ENCODE measurements at regions not wholly inside any gene's neighbourhood (a gene's known extent, or its start where the extent isn't known, plus 50 kb on each side); places are given as distances from the start of the nearest gene placed in this dataset.

DNA sequence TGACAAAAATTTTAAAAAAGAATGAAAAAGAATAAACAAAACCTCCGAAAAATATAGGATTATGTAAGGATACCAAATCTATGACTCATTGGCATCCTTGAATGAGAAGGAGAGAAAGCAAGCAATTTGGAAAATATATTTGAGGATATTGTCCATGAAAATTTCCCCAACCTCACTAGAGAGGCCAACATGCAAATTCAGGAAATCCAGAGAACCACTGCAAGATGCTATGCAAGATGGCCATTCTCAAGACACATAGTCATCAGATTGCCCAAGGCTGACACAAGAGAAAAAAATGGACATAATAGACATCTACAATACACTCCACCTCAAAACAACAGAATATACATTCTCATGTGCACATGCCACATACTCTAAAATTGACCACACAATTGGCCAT is 135.9 kb upstream of the SPANXB1 start:
- Histone ChIP-seq H4K8ac (ENCODE audit: extremely low read depth, insufficient read depth, low read length) (no peak overlapping the region), H3K4ac (replicated peaks; ENCODE audit: insufficient read length, low read depth, low read length) (no peak overlapping the region), H2AFZ (ENCODE audit: low read length) (no peak overlapping the region), H2BK15ac (ENCODE audit: low read length) (no peak overlapping the region), H3K27me3 (replicated peaks in 1 of 4; ENCODE audit: control insufficient read depth in 3 of 4, extremely low read depth in 1 of 4, insufficient read depth in 3 of 4, low read length in 3 of 4) (no peaks in the 10 kb centered on the region), H4K5ac (ENCODE audit: insufficient read length, low read depth, low read length) (no peak overlapping the region), H2BK5ac (ENCODE audit: low read depth, low read length) (no peak overlapping the region), H2AK5ac (ENCODE audit: low read depth, low read length) (no peak overlapping the region), H3K56ac (replicated peaks; ENCODE audit: insufficient read length, low read depth, low read length) (no peak overlapping the region), H4K91ac (replicated peaks; ENCODE audit: insufficient read length, low read length) (no peak overlapping the region), H3K23me2 (ENCODE audit: low read depth, low read length) (no peaks in the 10 kb centered on the region), H3K14ac (ENCODE audit: insufficient read length) (no peak overlapping the region), H2BK120ac (replicated peaks; ENCODE audit: low read depth, low read length) (no peak overlapping the region), H3K4me3 (ENCODE audit: extremely low read depth in 1 of 4, insufficient read depth in 2 of 4, low read depth in 3 of 4, low read length in 4 of 4) (no peak overlapping the region), H2BK12ac (ENCODE audit: low read depth, low read length) (no peak overlapping the region), H3K4me1 (replicated peaks in 1 of 4; ENCODE audit: control insufficient read depth in 3 of 4, insufficient read depth in 4 of 4, low read length in 3 of 4) (no peaks in the 10 kb centered on the region), H3K4me2 (ENCODE audit: insufficient read depth in 1 of 2, low read depth in 2 of 2, low read length in 2 of 2) (no peak overlapping the region), H3K36me3 (ENCODE audit: control insufficient read depth in 2 of 4, insufficient read depth in 4 of 4, low read length in 3 of 4) (no peaks in the 10 kb centered on the region), H2BK20ac (ENCODE audit: low read length) (no peak overlapping the region), H3K27ac (ENCODE audit: low read depth, low read length) (no peak overlapping the region), H3K79me1 (ENCODE audit: low read depth, low read length) (no peaks in the 10 kb centered on the region), H3K18ac (ENCODE audit: extremely low read depth, low read length) (no peak overlapping the region), H3K9ac (replicated peaks in 1 of 4; ENCODE audit: extremely low read depth in 1 of 4, low read depth in 3 of 4, low read length in 3 of 4) (no peak overlapping the region), H3K23ac (ENCODE audit: insufficient read length) (no peak overlapping the region), H3K79me2 (ENCODE audit: control insufficient read depth in 1 of 2, insufficient read depth in 2 of 2, low read length in 2 of 2) (no peaks in the 10 kb centered on the region), H4K20me1 (replicated peaks in 1 of 2; ENCODE audit: control insufficient read depth in 1 of 2, insufficient read depth in 2 of 2, low read length in 2 of 2) (no peaks in the 10 kb centered on the region), H3K9me3 (ENCODE audit: insufficient read depth in 2 of 2, low read depth in 1 of 2, low read length in 1 of 2) (no peaks in the 10 kb centered on the region)
- no peak for TF ChIP-seq PHF8 (conservative IDR thresholded peaks at IDR 0.05; ENCODE audit: low read depth, low read length)
- TF ChIP-seq CTBP2 (IDR thresholded peaks at IDR 0.05; ENCODE audit: borderline replicate concordance, insufficient read depth, insufficient read length, low read length), result no peak
- no peak for TF ChIP-seq ASH2L (IDR thresholded peaks at IDR 0.05; ENCODE audit: low read length)
- TF ChIP-seq TBP (IDR thresholded peaks at IDR 0.05; ENCODE audit: low read depth, low read length), result no peak
- no peak for TF ChIP-seq KDM4A (IDR thresholded peaks at IDR 0.05; ENCODE audit: low read depth, low read length, severe bottlenecking)
- no peak for TF ChIP-seq HDAC6 (IDR thresholded peaks at IDR 0.05; ENCODE audit: low read depth, low read length)
- 89% methylated on average over 1 of the region's 1 CpG; no CpG with 5 or more reads in 1 of the 2 experiments for WGBS, 2 experiments (ENCODE audit: extremely low coverage in 1 of 2, insufficient coverage in 1 of 2, insufficient read length in 1 of 2, insufficient replicate concordance in 2 of 2, low coverage in 1 of 2, low lambda C conversion rate in 2 of 2, missing lambda C conversion rate in 1 of 2)
- FAIRE-seq (no peak), DNase-seq (ENCODE audit: low read depth in 1 of 2, low spot score in 2 of 2) (no peak)
- ChIA-PET POLR2A (ENCODE audit: partially characterized antibody) (no interaction called here), CTCF (ENCODE audit: partially characterized antibody) (no interaction called here)

All from H1 (cell line).